NCI-H460 (cell line): ENCODE measurements at regions not wholly inside any gene's neighbourhood (a gene's known extent, or its start where the extent isn't known, plus 50 kb on each side); places are given as distances from the start of the nearest gene placed in this dataset.

Source experiments
- DNase-seq: peaks from one replicate; pipeline ENCODE4 v3.0.0-alpha.2; 2016; ENCODE audit warnings: low read depth; ENCODE audit errors: extremely low read depth

GRCh38 chr12:74899031-74899829 lies 310.4 kb downstream of the KCNC2 start:
- DNase-seq = no peak

- DNase-seq = no peak
These were observed 309.4 kb downstream of the KCNC2 start for GRCh38 chr12:74900232-74900631.

- no peak for DNase-seq
These were observed 306.1 kb downstream of the KCNC2 start for GRCh38 chr12:74903522-74903921.

- DNase-seq = no peak
These were observed 303.4 kb downstream of the KCNC2 start for GRCh38 chr12:74906224-74906623.

GRCh38 chr12:74910831-74911230 lies 298.8 kb downstream of the KCNC2 start:
- DNase-seq = no peak

GRCh38 chr12:74914378-74914777 lies 295.3 kb downstream of the KCNC2 start:
- DNase-seq = no peak

- no peak for DNase-seq
These were observed 293.9 kb downstream of the KCNC2 start for GRCh38 chr12:74915718-74916117.

- no peak for DNase-seq
These were observed 291.9 kb downstream of the KCNC2 start for GRCh38 chr12:74917743-74918142.

- no peak for DNase-seq
These were observed 291.3 kb downstream of the KCNC2 start for GRCh38 chr12:74918291-74918690.

GRCh38 chr12:74922117-74922516 lies 287.5 kb downstream of the KCNC2 start:
- no peak for DNase-seq

GRCh38 chr12:74922642-74923041 lies 287.0 kb downstream of the KCNC2 start:
- no peak for DNase-seq

- DNase-seq = no peak
These were observed 268.0 kb downstream of the KCNC2 start for GRCh38 chr12:74941670-74942069.

- no peak for DNase-seq
These were observed 263.9 kb downstream of the KCNC2 start for GRCh38 chr12:74945771-74946198.

GRCh38 chr12:74953697-74954096 lies 255.9 kb downstream of the KCNC2 start:
- DNase-seq = no peak

- DNase-seq = no peak
These were observed 252.4 kb downstream of the KCNC2 start for GRCh38 chr12:74957231-74957630.

- DNase-seq = no peak
These were observed 252.0 kb downstream of the KCNC2 start for GRCh38 chr12:74957634-74958033.

GRCh38 chr12:74959657-74960056 lies 250.0 kb downstream of the KCNC2 start:
- DNase-seq = no peak

GRCh38 chr12:74963304-74963703 lies 246.3 kb downstream of the KCNC2 start:
- DNase-seq = no peak

- DNase-seq = no peak
These were observed 245.7 kb downstream of the KCNC2 start for GRCh38 chr12:74963867-74964331.

- DNase-seq = no peak
These were observed 245.2 kb downstream of the KCNC2 start for GRCh38 chr12:74964390-74964789.

GRCh38 chr12:74971201-74971600 lies 238.4 kb downstream of the KCNC2 start:
- no peak for DNase-seq

GRCh38 chr12:74977832-74978481 lies 231.7 kb downstream of the KCNC2 start:
- DNase-seq = peak; percentile 27
